SK-N-SH treated with all-trans-retinoic acid at 6 μM for 48 hours (cell line): ENCODE measurements at regions not wholly inside any gene's neighbourhood (a gene's known extent, or its start where the extent isn't known, plus 50 kb on each side); places are given as distances from the start of the nearest gene placed in this dataset.

Experiments
- CSDC2 ChIP-seq: fragments of 250-450 bp; sonication (Bioruptor Pico); IDR thresholded peaks from 2 replicates; pipeline ENCODE4 v1.5.0; 2020; ENCODE audit warnings: mild to moderate bottlenecking, moderate library complexity
- CSRNP3 ChIP-seq: fragments of 250-450 bp; sonication (Bioruptor Pico); IDR thresholded peaks from 2 replicates; pipeline ENCODE4 v1.5.1; 2021; ENCODE audit warnings: mild to moderate bottlenecking, moderate library complexity
- ESRRG ChIP-seq: fragments of 250-450 bp; sonication (Bioruptor Pico); IDR thresholded peaks from 2 replicates; pipeline ENCODE4 v1.6.1; 2021; ENCODE audit warnings: mild to moderate bottlenecking
- GLIS3 ChIP-seq: fragments of 250-450 bp; sonication (Bioruptor Pico); IDR thresholded peaks from 2 replicates; pipeline ENCODE4 v1.5.0; 2020; ENCODE audit warnings: mild to moderate bottlenecking, moderate library complexity
- PATZ1 ChIP-seq: fragments of 250-450 bp; sonication (Bioruptor Pico); IDR thresholded peaks from 2 replicates; pipeline ENCODE4 v1.8.0; 2020; ENCODE audit warnings: mild to moderate bottlenecking, moderate library complexity, borderline replicate concordance
- SNAI2 ChIP-seq: fragments of 250-450 bp; sonication (Bioruptor Pico); IDR thresholded peaks from 2 replicates; pipeline ENCODE4 v1.5.0; 2020; ENCODE audit warnings: mild to moderate bottlenecking, moderate library complexity
- TOX ChIP-seq: fragments of 250-450 bp; sonication (Bioruptor Pico); IDR thresholded peaks from 2 replicates; pipeline ENCODE4 v1.8.0; 2021; ENCODE audit warnings: mild to moderate bottlenecking, moderate library complexity, borderline replicate concordance
- TSHZ2 ChIP-seq: fragments of 250-450 bp; sonication (Bioruptor Pico); IDR thresholded peaks from 2 replicates; pipeline ENCODE4 v1.5.0; 2020; ENCODE audit warnings: mild to moderate bottlenecking, moderate library complexity
- ZC3H10 ChIP-seq: fragments of 250-450 bp; sonication (Bioruptor Pico); IDR thresholded peaks from 2 replicates; pipeline ENCODE4 v1.5.1; 2021; ENCODE audit warnings: mild to moderate bottlenecking, moderate library complexity

GRCh38 chr7:47669901-47670384 is 88.0 kb upstream of the TNS3 start:
- TF ChIP-seq SNAI2 (CRISPR knock-in tag) (no peak), GLIS3 (CRISPR knock-in tag) (no peak), TOX (CRISPR knock-in tag) (no peak), ZC3H10 (CRISPR knock-in tag) (no peak), PATZ1 (CRISPR knock-in tag) (no peak), TSHZ2 (no peak), CSDC2 (CRISPR knock-in tag) (no peak), CSRNP3 (CRISPR knock-in tag) (no peak), ESRRG (CRISPR knock-in tag) (no peak)
